Testis (tissue), 2 donors: ENCODE measurements at regions not wholly inside any gene's neighbourhood (a gene's known extent, or its start where the extent isn't known, plus 50 kb on each side); places are given as distances from the start of the nearest gene placed in this dataset.
"Not testable (repeated sequence)": the region's sequence is repeated elsewhere in the genome, so short reads cannot be mapped to it uniquely, and the experiment has no call there.

Source experiments
- DNase-seq: peaks from one replicate; pipeline ENCODE4 v3.0.0-alpha.2; 2019
- H3K27ac ChIP-seq, 2 donors: fragments of 200-600 bp; sonication (generic); one replicate each; pipeline ENCODE4 v1.5.1; 2019
- H3K27me3 ChIP-seq: fragments of 200-600 bp; sonication (generic); one replicate; pipeline ENCODE4 v1.5.1; 2019
- H3K36me3 ChIP-seq: fragments of 200-600 bp; sonication (generic); one replicate; pipeline ENCODE4 v1.5.1; 2017; ENCODE audit warnings: low read depth; ENCODE audit errors: missing control alignments
- H3K4me1 ChIP-seq: fragments of 200-600 bp; sonication (generic); one replicate; pipeline ENCODE4 v1.5.1; 2019
- H3K4me3 ChIP-seq, 2 donors: fragments of 200-600 bp; sonication (generic); one replicate each; pipeline ENCODE4 v1.5.1; 2017 to 2019
- H3K9me3 ChIP-seq: fragments of 200-600 bp; sonication (generic); one replicate; pipeline ENCODE4 v1.5.1; 2017
- POLR2A ChIP-seq: fragments of 450-650 bp; IDR thresholded peaks from one replicate; pipeline ENCODE4 v1.6.1; 2017; ENCODE audit warnings: antibody characterized with exemption, mild to moderate bottlenecking, moderate library complexity
- WGBS, 2 donors: methylation state at CpG; one replicate each; pipeline ENCODE4 v1.1.5; 2018; 5-methylcytosine and 5-hydroxymethylcytosine counted together
- intact Hi-C: fragments of 100-400 bp; cut with DNase I; formaldehyde crosslinking; loops from one replicate; pipeline ENCODE4 v1.15.1; 2023; ENCODE audit warnings: low total_unique reads
- TF ChIP-seq, protein P1 (sequence below), 3 experiments: fragments of 450-650 bp in 2 of 3; fragments of 200-600 bp in 1 of 3; sonication (generic) in 1 of 3; IDR thresholded peaks; one replicate each; pipeline ENCODE4 v1.5.1; 2016 to 2019; ENCODE audit warnings: antibody characterized with exemption in 3 of 3, mild to moderate bottlenecking in 2 of 3, moderate library complexity in 1 of 3

DNA sequence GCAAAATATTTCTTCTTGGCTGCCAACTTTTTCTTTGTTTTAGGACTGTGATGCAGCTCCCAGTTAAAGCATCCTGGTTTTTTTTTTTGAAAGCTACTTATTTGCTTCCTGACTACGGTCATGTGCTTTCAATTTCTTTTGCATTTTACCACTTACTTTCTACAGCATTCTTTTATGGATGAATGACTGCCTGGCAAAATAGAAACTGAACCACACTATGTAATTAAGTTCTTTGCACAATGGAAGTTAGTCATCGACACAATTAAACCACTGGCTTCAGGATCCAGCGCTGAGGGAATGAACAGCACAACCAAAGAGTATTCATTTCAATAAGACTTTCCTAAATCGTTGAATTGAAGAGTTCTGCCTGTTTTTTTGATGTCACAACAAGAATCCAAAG lies 82.2 kb upstream of the EPHA3 start:
- intact Hi-C loops: no loop called here
- Histone ChIP-seq H3K27me3 (no peaks in the 10 kb centered on the region), H3K36me3 (no peaks in the 10 kb centered on the region), H3K9me3 (no peaks in the 10 kb centered on the region), H3K4me3 (no peak overlapping the region), H3K27ac (no peak overlapping the region), H3K4me1 (no peaks in the 10 kb centered on the region)
- DNase-seq: no peak
- no peak for TF ChIP-seq POLR2A
- TF ChIP-seq, protein P1, sequence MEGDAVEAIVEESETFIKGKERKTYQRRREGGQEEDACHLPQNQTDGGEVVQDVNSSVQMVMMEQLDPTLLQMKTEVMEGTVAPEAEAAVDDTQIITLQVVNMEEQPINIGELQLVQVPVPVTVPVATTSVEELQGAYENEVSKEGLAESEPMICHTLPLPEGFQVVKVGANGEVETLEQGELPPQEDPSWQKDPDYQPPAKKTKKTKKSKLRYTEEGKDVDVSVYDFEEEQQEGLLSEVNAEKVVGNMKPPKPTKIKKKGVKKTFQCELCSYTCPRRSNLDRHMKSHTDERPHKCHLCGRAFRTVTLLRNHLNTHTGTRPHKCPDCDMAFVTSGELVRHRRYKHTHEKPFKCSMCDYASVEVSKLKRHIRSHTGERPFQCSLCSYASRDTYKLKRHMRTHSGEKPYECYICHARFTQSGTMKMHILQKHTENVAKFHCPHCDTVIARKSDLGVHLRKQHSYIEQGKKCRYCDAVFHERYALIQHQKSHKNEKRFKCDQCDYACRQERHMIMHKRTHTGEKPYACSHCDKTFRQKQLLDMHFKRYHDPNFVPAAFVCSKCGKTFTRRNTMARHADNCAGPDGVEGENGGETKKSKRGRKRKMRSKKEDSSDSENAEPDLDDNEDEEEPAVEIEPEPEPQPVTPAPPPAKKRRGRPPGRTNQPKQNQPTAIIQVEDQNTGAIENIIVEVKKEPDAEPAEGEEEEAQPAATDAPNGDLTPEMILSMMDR (IDR thresholded peaks at IDR 0.05): no peak
- WGBS, 2 donors: 70 to 81% methylated on average over 4 of the region's 4 CpGs

DNA sequence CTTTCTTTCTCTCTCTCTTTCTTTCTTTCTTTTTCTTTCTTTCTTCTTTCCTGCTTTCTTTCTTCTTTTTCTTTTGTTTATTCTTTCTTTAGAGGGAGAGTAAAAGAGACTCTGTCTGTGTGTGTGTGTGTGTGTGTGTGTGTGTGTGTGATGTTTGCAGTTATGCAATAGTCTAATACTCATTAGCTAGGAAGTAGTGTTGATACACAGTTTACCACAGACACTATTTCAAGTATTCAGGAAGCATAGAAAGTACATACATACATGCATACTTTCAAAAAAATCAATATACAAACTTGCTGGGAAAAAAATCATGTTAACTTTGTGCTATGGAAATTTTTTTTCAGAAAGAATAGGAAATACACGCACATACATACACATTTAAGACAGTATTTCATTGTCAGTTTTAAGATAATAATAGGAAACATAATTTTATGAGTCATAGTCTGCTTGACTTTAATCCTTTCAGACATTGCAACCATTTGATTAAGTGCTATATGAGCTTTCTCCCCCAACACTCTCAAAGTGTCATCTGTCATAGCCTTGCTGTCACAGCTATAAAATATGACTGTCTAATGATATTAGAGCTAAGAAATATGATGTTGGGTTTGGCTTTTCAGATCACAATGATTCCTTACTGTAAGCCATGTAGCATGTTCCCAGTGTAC lies 74.9 kb upstream of the EPHA3 start:
- no peaks in the 10 kb centered on the region for H3K9me3 ChIP-seq
- H3K36me3 ChIP-seq: no peaks in the 10 kb centered on the region
- 62 to 81% methylated on average over 1 of the region's 1 CpG for WGBS, 2 donors
- H3K27me3 ChIP-seq: no peaks in the 10 kb centered on the region
- TF ChIP-seq, protein P1 (IDR thresholded peaks at IDR 0.05): no peak
- no peak for TF ChIP-seq POLR2A
- no peak overlapping the region for H3K27ac ChIP-seq
- H3K4me3 ChIP-seq: no peak overlapping the region
- DNase-seq: no peak
- intact Hi-C loops: no loop called here
- H3K4me1 ChIP-seq: no peaks in the 10 kb centered on the region

DNA sequence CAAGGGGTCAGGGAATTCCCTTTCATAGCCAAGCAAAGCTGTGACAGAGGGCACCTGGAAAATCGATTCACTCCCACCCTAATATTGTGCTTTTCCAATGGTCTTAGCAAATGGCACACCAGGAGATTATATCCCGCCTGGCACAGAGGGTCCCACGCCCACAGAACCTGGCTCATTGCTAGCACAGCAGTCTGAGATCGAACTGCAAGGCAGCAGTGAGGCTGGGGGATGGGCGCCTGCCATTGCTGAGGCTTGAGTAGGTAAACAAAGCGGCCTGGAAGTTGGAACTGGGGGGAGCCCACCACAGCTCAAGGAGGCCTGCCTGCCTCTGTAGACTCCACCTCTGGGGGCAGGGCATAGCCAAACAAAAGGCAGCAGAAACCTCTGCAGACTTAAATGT lies 72.7 kb upstream of the EPHA3 start:
- intact Hi-C loops, DNase-seq, H3K4me3 ChIP-seq, H3K9me3 ChIP-seq, H3K27me3 ChIP-seq, H3K27ac ChIP-seq, H3K36me3 ChIP-seq, H3K4me1 ChIP-seq: not testable (repeated sequence)
- 92 to 96% methylated on average over 4 to 6 of the region's 6 CpGs for WGBS, 2 donors

DNA sequence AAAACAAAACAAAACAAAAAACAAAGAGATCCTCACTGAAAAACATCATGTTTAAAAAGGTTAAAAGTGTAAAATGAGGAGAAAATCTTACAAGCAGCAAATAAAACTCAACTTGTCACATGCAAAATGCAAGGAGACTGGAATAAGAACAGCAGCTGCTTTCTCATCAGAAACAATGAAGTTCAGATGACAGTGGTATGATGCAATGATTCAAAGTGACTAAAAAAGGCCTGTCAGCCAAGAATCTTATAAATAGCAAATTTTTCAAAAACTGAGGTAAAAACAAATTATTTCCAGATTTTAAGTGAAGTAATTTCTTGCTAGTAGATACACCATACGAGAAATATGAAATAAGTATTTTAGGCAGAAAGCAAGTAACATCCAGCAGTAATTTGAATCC lies 68.6 kb upstream of the EPHA3 start:
- no peaks in the 10 kb centered on the region for H3K36me3 ChIP-seq
- H3K4me3 ChIP-seq: no peak overlapping the region
- no peaks in the 10 kb centered on the region for H3K27me3 ChIP-seq
- intact Hi-C loops: no loop called here
- 0% methylated on average over 1 of the region's 1 CpG for WGBS, 2 donors
- no peak overlapping the region for H3K27ac ChIP-seq
- no peaks in the 10 kb centered on the region for H3K9me3 ChIP-seq
- H3K4me1 ChIP-seq: no peaks in the 10 kb centered on the region
- TF ChIP-seq, protein P1 (IDR thresholded peaks at IDR 0.05): no peak
- no peak for TF ChIP-seq POLR2A
- no peak for DNase-seq

DNA sequence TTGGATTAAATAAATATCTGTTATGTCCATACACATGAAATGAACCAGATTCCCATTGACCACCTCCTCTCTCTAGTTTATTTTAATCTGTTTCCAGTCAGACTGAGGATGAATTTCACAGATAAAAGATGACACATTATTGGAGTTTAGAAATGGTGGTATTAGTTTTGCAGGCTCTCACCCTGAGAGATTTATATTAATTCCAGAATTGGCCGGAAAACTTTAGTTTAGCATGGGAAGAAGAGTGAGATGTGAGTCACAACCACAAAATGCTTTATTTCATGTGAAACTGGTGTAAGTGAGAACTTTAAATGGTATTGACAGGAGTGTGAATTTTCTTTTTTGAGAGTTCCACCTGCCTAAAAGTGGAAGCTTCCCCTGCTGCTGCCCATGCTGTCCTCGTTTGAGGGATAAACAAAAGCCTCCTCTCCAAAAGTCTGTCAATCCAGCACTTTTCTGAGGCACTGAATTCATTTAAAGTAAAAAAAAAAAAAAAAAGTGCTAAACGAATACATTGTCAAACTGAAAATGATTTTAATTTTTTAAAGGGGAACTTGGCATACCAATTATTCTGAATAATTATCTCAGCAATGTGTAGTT lies 65.1 kb upstream of the EPHA3 start:
- no peak overlapping the region for H3K4me3 ChIP-seq
- DNase-seq: no peak
- 64 to 66% methylated on average over 3 of the region's 3 CpGs for WGBS, 2 donors
- intact Hi-C loops: no loop called here
- H3K36me3 ChIP-seq: no peaks in the 10 kb centered on the region
- TF ChIP-seq, protein P1 (IDR thresholded peaks at IDR 0.05): no peak
- TF ChIP-seq POLR2A: no peak
- H3K9me3 ChIP-seq: no peaks in the 10 kb centered on the region
- no peaks in the 10 kb centered on the region for H3K4me1 ChIP-seq
- no peaks in the 10 kb centered on the region for H3K27me3 ChIP-seq
- no peak overlapping the region for H3K27ac ChIP-seq
